K562 (cell line): ENCODE measurements at regions not wholly inside any gene's neighbourhood (a gene's known extent, or its start where the extent isn't known, plus 50 kb on each side); places are given as distances from the start of the nearest gene placed in this dataset.

Experiments used
- RAD51 ChIP-seq: fragments of 450-650 bp; IDR thresholded peaks from 2 replicates; pipeline ENCODE4 v1.7.1; 2016; ENCODE audit warnings: low read depth, mild to moderate bottlenecking, borderline replicate concordance
- ZHX1 ChIP-seq: fragments of 150-350 bp; conservative IDR thresholded peaks from 2 replicates; pipeline ENCODE4 v1.6.1; 2014; ENCODE audit warnings: low read length

GRCh38 chr9:91120200-91120599, 241.5 kb downstream of the AUH start:
- TF ChIP-seq RAD51: no peak
- TF ChIP-seq ZHX1: no peak
